Omental fat pad (tissue), 3 donors: ENCODE measurements at regions not wholly inside any gene's neighbourhood (a gene's known extent, or its start where the extent isn't known, plus 50 kb on each side); places are given as distances from the start of the nearest gene placed in this dataset.
A peak's percentile ranks its signal among the peaks of the same experiment; 100 is the strongest.

Experiments
- ATAC-seq: fragments of 150-250 bp; one replicate; pipeline ENCODE4 v1.9.1; 2016; ENCODE audit warnings: mild to moderate bottlenecking, moderate library complexity; ENCODE audit not compliant: low FRiP score
- DNase-seq: peaks from one replicate; pipeline ENCODE4 v3.0.0-alpha.2; 2019; ENCODE audit warnings: low spot score
- TF ChIP-seq, protein P1 (sequence below), 3 donors: fragments of 450-650 bp; IDR thresholded peaks; one replicate each; pipeline ENCODE4 v1.5.1; 2016 to 2017; ENCODE audit warnings: antibody characterized with exemption in 3 of 3, mild to moderate bottlenecking in 3 of 3, moderate library complexity in 2 of 3

DNA sequence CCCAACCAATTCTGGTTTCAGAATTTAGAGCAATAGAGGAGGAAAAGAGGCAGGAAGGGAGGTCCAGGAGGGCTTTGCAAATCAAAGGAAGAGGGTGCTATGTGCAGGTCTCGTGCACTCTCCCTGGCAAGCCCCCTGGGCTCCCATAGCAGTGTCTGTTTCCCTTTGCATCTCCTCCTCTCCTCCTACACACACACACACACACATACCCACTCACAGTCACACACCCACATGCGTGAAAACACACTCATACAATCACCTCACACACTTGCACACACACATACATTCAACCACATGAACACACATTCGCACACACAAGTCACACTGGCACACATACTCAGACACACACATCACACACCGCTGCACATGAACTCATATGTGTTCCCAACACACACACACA is 105.3 kb downstream of the OAT start:
- TF ChIP-seq, protein P1, sequence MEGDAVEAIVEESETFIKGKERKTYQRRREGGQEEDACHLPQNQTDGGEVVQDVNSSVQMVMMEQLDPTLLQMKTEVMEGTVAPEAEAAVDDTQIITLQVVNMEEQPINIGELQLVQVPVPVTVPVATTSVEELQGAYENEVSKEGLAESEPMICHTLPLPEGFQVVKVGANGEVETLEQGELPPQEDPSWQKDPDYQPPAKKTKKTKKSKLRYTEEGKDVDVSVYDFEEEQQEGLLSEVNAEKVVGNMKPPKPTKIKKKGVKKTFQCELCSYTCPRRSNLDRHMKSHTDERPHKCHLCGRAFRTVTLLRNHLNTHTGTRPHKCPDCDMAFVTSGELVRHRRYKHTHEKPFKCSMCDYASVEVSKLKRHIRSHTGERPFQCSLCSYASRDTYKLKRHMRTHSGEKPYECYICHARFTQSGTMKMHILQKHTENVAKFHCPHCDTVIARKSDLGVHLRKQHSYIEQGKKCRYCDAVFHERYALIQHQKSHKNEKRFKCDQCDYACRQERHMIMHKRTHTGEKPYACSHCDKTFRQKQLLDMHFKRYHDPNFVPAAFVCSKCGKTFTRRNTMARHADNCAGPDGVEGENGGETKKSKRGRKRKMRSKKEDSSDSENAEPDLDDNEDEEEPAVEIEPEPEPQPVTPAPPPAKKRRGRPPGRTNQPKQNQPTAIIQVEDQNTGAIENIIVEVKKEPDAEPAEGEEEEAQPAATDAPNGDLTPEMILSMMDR (IDR thresholded peaks at IDR 0.05), result no peak
- DNase-seq, result peak; percentile 16
- ATAC-seq, result no peak

- ATAC-seq (no peak), DNase-seq (no peak)
- TF ChIP-seq, protein P1 (IDR thresholded peaks at IDR 0.05), result no peak
Measured at GRCh38 chr10:124308811-124309210, 109.9 kb downstream of the OAT start.

- TF ChIP-seq, protein P1 (IDR thresholded peaks at IDR 0.05), result no peak
- no peak for ATAC-seq
- peak; percentile 8 for DNase-seq
Measured at GRCh38 chr10:124308056-124308645, 110.6 kb downstream of the OAT start.

DNA sequence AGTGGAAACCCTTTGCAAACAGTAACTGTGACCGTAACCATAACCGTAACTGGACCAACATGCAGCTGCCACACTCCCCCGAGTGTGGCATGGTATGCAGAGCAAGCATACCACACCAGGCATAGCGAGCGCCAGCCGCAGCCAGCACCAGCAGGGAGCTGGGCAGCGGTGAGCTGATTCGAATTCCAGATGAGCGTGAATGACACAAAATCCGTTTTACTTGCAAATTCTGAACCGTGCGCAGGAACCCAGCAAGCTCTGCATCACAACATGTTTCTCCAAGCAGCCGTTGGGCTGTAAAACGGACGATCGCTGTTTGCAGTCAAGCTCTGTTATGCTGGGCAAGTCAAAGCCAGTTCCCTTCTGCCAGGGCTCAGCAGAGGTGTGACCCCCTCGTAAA is 111.1 kb downstream of the OAT start:
- DNase-seq (peak; percentile 8), ATAC-seq (no peak)
- TF ChIP-seq, protein P1 (IDR thresholded peaks at IDR 0.05), result no peak

- TF ChIP-seq, protein P1 (IDR thresholded peaks at IDR 0.05), result no peak
- ATAC-seq (no peak), DNase-seq (peak; percentile 17)
Measured at GRCh38 chr10:124306922-124307371, 111.8 kb downstream of the OAT start.

GRCh38 chr10:124306520-124306919 is 112.2 kb downstream of the OAT start:
- ATAC-seq (no peak), DNase-seq (no peak)
- TF ChIP-seq, protein P1 (IDR thresholded peaks at IDR 0.05), result no peak

- ATAC-seq, result no peak
- TF ChIP-seq, protein P1 (IDR thresholded peaks at IDR 0.05), result no peak
- DNase-seq, result no peak
Measured at GRCh38 chr10:124305984-124306383, 112.7 kb downstream of the OAT start.
